Fibroblast of mammary gland (primary cell): ENCODE measurements at regions not wholly inside any gene's neighbourhood (a gene's known extent, or its start where the extent isn't known, plus 50 kb on each side); places are given as distances from the start of the nearest gene placed in this dataset.
"Not testable (repeated sequence)": the region's sequence is repeated elsewhere in the genome, so short reads cannot be mapped to it uniquely, and the experiment has no call there.

Experiments
- DNase-seq: peaks from one replicate; pipeline ENCODE4 v3.0.0-alpha.2; 2010; ENCODE audit warnings: low read depth
- H3K4me3 ChIP-seq: 2 replicates; pipeline ENCODE4 v1.5.1; 2011; ENCODE audit warnings: low read depth, mild to moderate bottlenecking, low read length, moderate library complexity; ENCODE audit not compliant: control insufficient read depth
- CTCF ChIP-seq: conservative IDR thresholded peaks from 2 replicates; pipeline ENCODE4 v1.5.1; 2011; ENCODE audit warnings: low read depth, low read length, inconsistent platforms; ENCODE audit not compliant: control insufficient read depth, insufficient read depth

- no peak overlapping the region for H3K4me3 ChIP-seq
- TF ChIP-seq CTCF = no peak
- DNase-seq = no peak
These were observed 483.4 kb downstream of the SIPA1L2 start for GRCh38 chr1:232146514-232146913.

GRCh38 chr1:232145768-232146167 lies 484.2 kb downstream of the SIPA1L2 start:
- no peak overlapping the region for H3K4me3 ChIP-seq
- TF ChIP-seq CTCF = no peak
- peak; percentile 7 for DNase-seq

- no peak for TF ChIP-seq CTCF
- no peak for DNase-seq
These were observed 485.2 kb downstream of the SIPA1L2 start for GRCh38 chr1:232144696-232145230.

GRCh38 chr1:232143315-232143886 lies 486.5 kb downstream of the SIPA1L2 start:
- TF ChIP-seq CTCF = no peak
- no peak overlapping the region for H3K4me3 ChIP-seq
- DNase-seq = no peak

More at GRCh38 chr1:232144696-232145230, 485.2 kb downstream of the SIPA1L2 start:
- H3K4me3 ChIP-seq = no peak overlapping the region

- H3K4me3 ChIP-seq = no peak overlapping the region
- DNase-seq = peak; percentile 77
- TF ChIP-seq CTCF = no peak
These were observed 487.3 kb downstream of the SIPA1L2 start for GRCh38 chr1:232142403-232143314.

- H3K4me3 ChIP-seq, DNase-seq: not testable (repeated sequence)
These were observed 488.8 kb downstream of the SIPA1L2 start for GRCh38 chr1:232141167-232141448.

GRCh38 chr1:232140419-232141166 lies 489.3 kb downstream of the SIPA1L2 start:
- no peak for DNase-seq
- H3K4me3 ChIP-seq = no peak overlapping the region
- TF ChIP-seq CTCF = no peak
